ENCODE measurements at regions not wholly inside any gene's neighbourhood (a gene's known extent, or its start where the extent isn't known, plus 50 kb on each side); places are given as distances from the start of the nearest gene placed in this dataset.

GRCh38 chr18:51654488-51655326 is 457.2 kb upstream of the MEX3C start (continued):
- TF ChIP-seq, protein P1, sequence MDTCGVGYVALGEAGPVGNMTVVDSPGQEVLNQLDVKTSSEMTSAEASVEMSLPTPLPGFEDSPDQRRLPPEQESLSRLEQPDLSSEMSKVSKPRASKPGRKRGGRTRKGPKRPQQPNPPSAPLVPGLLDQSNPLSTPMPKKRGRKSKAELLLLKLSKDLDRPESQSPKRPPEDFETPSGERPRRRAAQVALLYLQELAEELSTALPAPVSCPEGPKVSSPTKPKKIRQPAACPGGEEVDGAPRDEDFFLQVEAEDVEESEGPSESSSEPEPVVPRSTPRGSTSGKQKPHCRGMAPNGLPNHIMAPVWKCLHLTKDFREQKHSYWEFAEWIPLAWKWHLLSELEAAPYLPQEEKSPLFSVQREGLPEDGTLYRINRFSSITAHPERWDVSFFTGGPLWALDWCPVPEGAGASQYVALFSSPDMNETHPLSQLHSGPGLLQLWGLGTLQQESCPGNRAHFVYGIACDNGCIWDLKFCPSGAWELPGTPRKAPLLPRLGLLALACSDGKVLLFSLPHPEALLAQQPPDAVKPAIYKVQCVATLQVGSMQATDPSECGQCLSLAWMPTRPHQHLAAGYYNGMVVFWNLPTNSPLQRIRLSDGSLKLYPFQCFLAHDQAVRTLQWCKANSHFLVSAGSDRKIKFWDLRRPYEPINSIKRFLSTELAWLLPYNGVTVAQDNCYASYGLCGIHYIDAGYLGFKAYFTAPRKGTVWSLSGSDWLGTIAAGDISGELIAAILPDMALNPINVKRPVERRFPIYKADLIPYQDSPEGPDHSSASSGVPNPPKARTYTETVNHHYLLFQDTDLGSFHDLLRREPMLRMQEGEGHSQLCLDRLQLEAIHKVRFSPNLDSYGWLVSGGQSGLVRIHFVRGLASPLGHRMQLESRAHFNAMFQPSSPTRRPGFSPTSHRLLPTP (IDR thresholded peaks at IDR 0.05; ENCODE audit: borderline replicate concordance, extremely low read depth, insufficient read length) = no peak
- TF ChIP-seq NKRF (IDR thresholded peaks at IDR 0.05; ENCODE audit: borderline replicate concordance) (no peak), USF1 (CRISPR knock-in tag; IDR thresholded peaks at IDR 0.05) (no peak), GATAD2B (IDR thresholded peaks at IDR 0.05; ENCODE audit: borderline replicate concordance) (no peak), HDAC1 (IDR thresholded peaks at IDR 0.05) (no peak)
- TF ChIP-seq, protein P2, sequence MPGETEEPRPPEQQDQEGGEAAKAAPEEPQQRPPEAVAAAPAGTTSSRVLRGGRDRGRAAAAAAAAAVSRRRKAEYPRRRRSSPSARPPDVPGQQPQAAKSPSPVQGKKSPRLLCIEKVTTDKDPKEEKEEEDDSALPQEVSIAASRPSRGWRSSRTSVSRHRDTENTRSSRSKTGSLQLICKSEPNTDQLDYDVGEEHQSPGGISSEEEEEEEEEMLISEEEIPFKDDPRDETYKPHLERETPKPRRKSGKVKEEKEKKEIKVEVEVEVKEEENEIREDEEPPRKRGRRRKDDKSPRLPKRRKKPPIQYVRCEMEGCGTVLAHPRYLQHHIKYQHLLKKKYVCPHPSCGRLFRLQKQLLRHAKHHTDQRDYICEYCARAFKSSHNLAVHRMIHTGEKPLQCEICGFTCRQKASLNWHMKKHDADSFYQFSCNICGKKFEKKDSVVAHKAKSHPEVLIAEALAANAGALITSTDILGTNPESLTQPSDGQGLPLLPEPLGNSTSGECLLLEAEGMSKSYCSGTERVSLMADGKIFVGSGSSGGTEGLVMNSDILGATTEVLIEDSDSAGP (CRISPR knock-in tag; IDR thresholded peaks at IDR 0.05) = no peak

Data from K562 (cell line).